ENCODE measurements at regions not wholly inside any gene's neighbourhood (a gene's known extent, or its start where the extent isn't known, plus 50 kb on each side); places are given as distances from the start of the nearest gene placed in this dataset.

GRCh38 chr1:36537190-36537768 is 54.6 kb upstream of the CSF3R start:
- DNase-seq: no peak

GRCh38 chr1:36536727-36537126 is 54.0 kb upstream of the CSF3R start:
- no peak for DNase-seq

- no peak for DNase-seq
Observed at GRCh38 chr1:36534711-36535412, 52.1 kb upstream of the CSF3R start.

GRCh38 chr1:36533897-36534296 is 51.2 kb upstream of the CSF3R start:
- DNase-seq: no peak

- no peak for DNase-seq
Observed at GRCh38 chr1:36532810-36533401, 50.2 kb upstream of the CSF3R start.

All from CD4-positive, alpha-beta T cell treated with Interleukin-4 for 4 hours (primary cell).